ENCODE measurements at regions not wholly inside any gene's neighbourhood (a gene's known extent, or its start where the extent isn't known, plus 50 kb on each side); places are given as distances from the start of the nearest gene placed in this dataset.

DNA sequence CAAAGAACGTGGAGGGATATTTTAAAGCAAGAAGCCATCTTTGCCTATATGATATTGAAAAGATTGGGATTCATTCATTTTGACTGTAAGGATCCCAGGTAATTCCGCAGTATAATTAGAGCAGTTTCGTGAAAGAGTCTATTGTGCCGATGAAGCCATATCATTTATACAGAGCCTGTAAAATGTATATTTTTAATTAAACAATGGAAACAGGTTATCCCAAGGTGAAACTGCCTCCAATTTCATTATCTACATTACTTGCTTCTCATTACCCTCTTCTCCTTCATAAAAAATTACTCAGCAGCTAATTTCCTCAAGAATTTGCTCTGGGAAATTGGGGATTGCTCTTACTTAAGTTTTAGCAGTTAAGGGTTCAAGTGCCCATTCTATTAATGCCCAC, 444.1 kb downstream of the SOCS6 start:
- no peak overlapping the region for H3K4me3 Mint-ChIP-seq
- no peak for TF ChIP-seq ZNF281 (CRISPR knock-in tag; IDR thresholded peaks at IDR 0.05)
- TF ChIP-seq, protein P1, sequence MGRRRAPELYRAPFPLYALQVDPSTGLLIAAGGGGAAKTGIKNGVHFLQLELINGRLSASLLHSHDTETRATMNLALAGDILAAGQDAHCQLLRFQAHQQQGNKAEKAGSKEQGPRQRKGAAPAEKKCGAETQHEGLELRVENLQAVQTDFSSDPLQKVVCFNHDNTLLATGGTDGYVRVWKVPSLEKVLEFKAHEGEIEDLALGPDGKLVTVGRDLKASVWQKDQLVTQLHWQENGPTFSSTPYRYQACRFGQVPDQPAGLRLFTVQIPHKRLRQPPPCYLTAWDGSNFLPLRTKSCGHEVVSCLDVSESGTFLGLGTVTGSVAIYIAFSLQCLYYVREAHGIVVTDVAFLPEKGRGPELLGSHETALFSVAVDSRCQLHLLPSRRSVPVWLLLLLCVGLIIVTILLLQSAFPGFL (CRISPR knock-in tag; IDR thresholded peaks at IDR 0.05; ENCODE audit: borderline replicate concordance), result no peak
- no peak for TF ChIP-seq ZNF121 (CRISPR knock-in tag; IDR thresholded peaks at IDR 0.05)
- TF ChIP-seq ZMAT4 (CRISPR knock-in tag; IDR thresholded peaks at IDR 0.05), result no peak
- no peak for TF ChIP-seq ERG (CRISPR knock-in tag; IDR thresholded peaks at IDR 0.05)
- ChIA-PET POLR2A (no interaction called here), CTCF (no interaction called here)
- no peak overlapping the region for H3K27ac Mint-ChIP-seq
- peaks cover 64% of the 10 kb centered on the region for H3K36me3 Mint-ChIP-seq
- ATAC-seq, result no peak
- H3K9me3 Mint-ChIP-seq, result peaks cover 74% of the 10 kb centered on the region
- no peaks in the 10 kb centered on the region for H3K4me1 Mint-ChIP-seq
- H3K27me3 Mint-ChIP-seq (ENCODE audit: low read depth), result no peaks in the 10 kb centered on the region; the same call in 1 of the 2 replicates
- DNase-seq (ENCODE audit: low spot score), result no peak

DNA sequence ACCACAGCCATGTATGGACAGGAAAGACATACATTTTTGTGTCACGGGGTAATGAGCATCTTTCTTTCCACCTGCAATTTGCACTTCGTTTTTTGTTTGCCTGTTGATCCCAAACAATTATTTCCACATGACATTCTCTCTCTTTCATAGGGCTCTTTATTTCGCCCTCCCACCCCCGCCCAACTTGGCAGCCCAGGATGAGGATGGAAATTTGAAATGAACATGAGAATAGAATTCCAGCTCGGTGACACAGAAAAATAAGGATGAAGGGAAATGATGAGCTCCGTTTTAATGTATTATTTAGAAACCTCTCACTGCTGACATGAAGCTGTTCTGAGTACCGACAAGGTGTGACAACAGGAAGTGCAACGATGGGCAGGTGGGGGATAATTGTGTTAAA, 443.3 kb downstream of the SOCS6 start:
- Mint-ChIP-seq H3K9me3 (peaks cover 72% of the 10 kb centered on the region), H3K27ac (no peak overlapping the region), H3K4me1 (no peaks in the 10 kb centered on the region), H3K27me3 (ENCODE audit: low read depth) (no peaks in the 10 kb centered on the region; the same call in 1 of the 2 replicates), H3K4me3 (no peak overlapping the region), H3K36me3 (peaks cover 61% of the 10 kb centered on the region)
- POLR2A ChIA-PET, result no interaction called here
- ATAC-seq (no peak), DNase-seq (ENCODE audit: low spot score) (no peak)
- CTCF ChIA-PET, result no interaction called here
- TF ChIP-seq ZNF512 (CRISPR knock-in tag; IDR thresholded peaks at IDR 0.05; ENCODE audit: borderline replicate concordance) (no peak), ATF3 (CRISPR knock-in tag; conservative IDR thresholded peaks at IDR 0.05) (no peak), GRHL2 (CRISPR knock-in tag; IDR thresholded peaks at IDR 0.05; ENCODE audit: insufficient replicate concordance, severe bottlenecking) (no peak), STAT6 (CRISPR knock-in tag; conservative IDR thresholded peaks at IDR 0.05; ENCODE audit: low read depth) (no peak), FOXK1 (CRISPR knock-in tag; IDR thresholded peaks at IDR 0.05) (no peak), ZNF232 (CRISPR knock-in tag; IDR thresholded peaks at IDR 0.05) (no peak), ETV6 (CRISPR knock-in tag; IDR thresholded peaks at IDR 0.05) (no peak), GABPB1 (CRISPR knock-in tag; IDR thresholded peaks at IDR 0.05) (no peak), NFE2L1 (CRISPR knock-in tag; IDR thresholded peaks at IDR 0.05) (no peak), PRRX2 (CRISPR knock-in tag; IDR thresholded peaks at IDR 0.05) (no peak), E2F1 (CRISPR knock-in tag; IDR thresholded peaks at IDR 0.05) (no peak), ZNF396 (CRISPR knock-in tag; IDR thresholded peaks at IDR 0.05; ENCODE audit: borderline replicate concordance) (no peak), IRF2 (CRISPR knock-in tag; IDR thresholded peaks at IDR 0.05; ENCODE audit: borderline replicate concordance, low read depth) (no peak), MXD4 (CRISPR knock-in tag; IDR thresholded peaks at IDR 0.05; ENCODE audit: borderline replicate concordance) (no peak)
- TF ChIP-seq, protein P2, sequence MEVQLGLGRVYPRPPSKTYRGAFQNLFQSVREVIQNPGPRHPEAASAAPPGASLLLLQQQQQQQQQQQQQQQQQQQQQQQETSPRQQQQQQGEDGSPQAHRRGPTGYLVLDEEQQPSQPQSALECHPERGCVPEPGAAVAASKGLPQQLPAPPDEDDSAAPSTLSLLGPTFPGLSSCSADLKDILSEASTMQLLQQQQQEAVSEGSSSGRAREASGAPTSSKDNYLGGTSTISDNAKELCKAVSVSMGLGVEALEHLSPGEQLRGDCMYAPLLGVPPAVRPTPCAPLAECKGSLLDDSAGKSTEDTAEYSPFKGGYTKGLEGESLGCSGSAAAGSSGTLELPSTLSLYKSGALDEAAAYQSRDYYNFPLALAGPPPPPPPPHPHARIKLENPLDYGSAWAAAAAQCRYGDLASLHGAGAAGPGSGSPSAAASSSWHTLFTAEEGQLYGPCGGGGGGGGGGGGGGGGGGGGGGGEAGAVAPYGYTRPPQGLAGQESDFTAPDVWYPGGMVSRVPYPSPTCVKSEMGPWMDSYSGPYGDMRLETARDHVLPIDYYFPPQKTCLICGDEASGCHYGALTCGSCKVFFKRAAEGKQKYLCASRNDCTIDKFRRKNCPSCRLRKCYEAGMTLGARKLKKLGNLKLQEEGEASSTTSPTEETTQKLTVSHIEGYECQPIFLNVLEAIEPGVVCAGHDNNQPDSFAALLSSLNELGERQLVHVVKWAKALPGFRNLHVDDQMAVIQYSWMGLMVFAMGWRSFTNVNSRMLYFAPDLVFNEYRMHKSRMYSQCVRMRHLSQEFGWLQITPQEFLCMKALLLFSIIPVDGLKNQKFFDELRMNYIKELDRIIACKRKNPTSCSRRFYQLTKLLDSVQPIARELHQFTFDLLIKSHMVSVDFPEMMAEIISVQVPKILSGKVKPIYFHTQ (CRISPR knock-in tag; IDR thresholded peaks at IDR 0.05), result no peak
